Stimulated activated CD8-positive, alpha-beta memory T cell treated with anti-CD3 and anti-CD28 coated beads, Interleukin-4, amount 100 ng/mL, for 48 hours (primary cell): ENCODE measurements at regions not wholly inside any gene's neighbourhood (a gene's known extent, or its start where the extent isn't known, plus 50 kb on each side); places are given as distances from the start of the nearest gene placed in this dataset.
A peak's percentile ranks its signal among the peaks of the same experiment; 100 is the strongest.

Experiments used
- DNase-seq: peaks from one replicate; pipeline ENCODE4 v3.0.0-alpha.2; 2020

DNA sequence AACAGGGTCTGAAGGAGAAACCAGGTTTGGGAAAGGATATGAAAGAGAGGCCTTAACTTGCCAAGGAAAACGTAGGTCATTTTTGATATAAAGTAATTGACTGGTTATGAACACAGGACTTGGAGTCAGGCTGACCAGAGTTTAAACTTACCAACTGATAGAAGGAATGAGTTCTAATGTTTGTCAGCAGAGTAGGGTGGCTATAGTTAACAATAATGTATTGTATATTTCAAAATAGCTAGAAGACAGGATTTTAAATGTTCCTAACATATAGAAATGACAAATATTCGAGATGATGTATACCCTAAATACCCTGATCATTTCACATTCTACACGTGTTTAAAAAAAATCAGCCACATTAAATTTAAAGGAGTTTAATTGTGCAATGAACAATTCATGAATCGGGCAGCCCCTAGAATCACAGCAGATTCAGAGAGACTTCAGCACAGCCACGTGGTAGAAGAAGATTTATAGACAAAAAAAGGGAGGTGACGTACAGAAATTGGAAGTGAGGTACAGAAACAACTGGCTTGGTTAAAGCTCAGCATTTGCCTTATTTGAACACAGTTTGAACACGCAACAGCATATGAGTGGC is 52.5 kb upstream of the PLEKHG7 start:
- no peak for DNase-seq

DNA sequence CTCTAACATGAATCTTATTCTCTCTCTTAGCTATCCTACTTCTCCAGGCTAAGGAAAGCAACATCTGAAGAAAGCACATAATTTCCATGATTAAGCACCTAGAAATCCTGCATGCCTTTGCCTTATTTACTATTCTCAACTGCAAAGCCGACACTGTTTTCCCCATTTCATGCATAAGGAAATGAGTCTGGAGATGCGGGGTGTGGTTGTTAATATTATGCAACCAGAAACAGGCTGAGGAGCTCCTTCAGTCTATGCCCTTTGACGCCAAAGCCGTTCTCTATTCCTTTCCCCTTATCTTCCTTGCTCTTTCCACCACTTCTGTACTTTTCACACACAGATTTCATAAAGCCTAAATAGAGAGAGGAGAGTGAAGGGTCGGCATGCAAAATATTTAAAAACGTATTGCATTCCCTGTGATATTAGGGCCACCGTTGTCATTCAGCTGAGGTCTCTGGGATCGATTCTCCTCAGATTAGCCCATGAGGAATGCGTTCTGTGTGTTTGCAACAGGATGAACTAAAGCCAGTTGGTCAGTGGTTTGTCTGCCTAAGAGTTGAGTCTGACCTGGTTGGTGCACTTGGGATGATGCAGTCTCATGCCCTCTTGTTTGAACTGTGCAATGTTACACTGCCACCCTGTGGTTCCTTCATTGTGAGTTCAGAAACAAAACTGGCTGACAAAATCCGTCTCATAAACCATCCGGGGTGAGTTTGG is 53.1 kb upstream of the PLEKHG7 start:
- peak; percentile 59 for DNase-seq

- no peak for DNase-seq
These were observed 54.4 kb upstream of the PLEKHG7 start for GRCh38 chr12:92648242-92649031.

- DNase-seq: no peak
These were observed 61.5 kb upstream of the PLEKHG7 start for GRCh38 chr12:92641291-92641690.

DNA sequence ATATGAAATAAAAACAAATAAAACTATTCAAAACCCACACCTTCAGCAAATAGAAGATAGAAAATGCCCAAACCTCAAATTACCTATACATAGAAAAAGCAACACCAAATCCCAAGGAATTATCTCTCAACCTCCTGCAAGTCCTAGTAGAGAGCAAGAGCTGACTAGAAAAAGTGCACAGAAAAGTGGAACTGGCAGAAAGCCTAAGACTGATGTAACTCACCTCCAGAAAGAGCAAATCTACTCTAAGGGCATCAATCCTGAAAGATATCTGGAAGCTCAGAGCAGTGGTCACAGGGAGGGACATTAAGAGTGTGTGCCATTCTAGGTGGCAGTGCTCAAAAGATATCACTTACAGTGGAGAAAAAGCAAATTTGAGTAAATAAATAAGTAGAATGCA is 62.1 kb upstream of the PLEKHG7 start:
- no peak for DNase-seq

GRCh38 chr12:92639017-92639416 is 63.8 kb upstream of the PLEKHG7 start:
- DNase-seq: no peak

- no peak for DNase-seq
These were observed 68.1 kb upstream of the PLEKHG7 start for GRCh38 chr12:92634730-92635129.

- no peak for DNase-seq
These were observed 68.6 kb upstream of the PLEKHG7 start for GRCh38 chr12:92634202-92634601.

DNA sequence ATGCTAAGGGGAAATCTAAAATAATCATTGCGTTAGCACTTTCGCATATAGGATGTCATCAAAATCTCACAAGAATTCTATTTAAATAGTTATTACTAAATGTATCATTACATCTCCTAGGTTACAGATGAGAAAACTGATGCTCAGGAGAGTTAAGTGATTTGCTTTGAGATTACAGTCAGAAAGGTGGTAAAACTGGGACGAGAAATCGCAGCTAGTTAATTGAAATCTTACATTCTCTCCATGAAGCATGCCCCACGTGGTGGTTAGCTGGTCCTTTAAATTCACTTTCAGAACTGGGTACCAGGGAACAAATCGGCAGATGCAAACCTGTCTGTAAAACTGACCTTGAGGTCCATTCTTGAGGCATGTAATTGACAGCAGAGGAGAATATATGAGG is 71.8 kb upstream of the PLEKHG7 start:
- DNase-seq: no peak

- no peak for DNase-seq
These were observed 73.3 kb upstream of the PLEKHG7 start for GRCh38 chr12:92629349-92630065.

GRCh38 chr12:92628476-92628875 is 74.3 kb upstream of the PLEKHG7 start:
- DNase-seq: no peak

- no peak for DNase-seq
These were observed 75.3 kb upstream of the PLEKHG7 start for GRCh38 chr12:92627511-92627910.

GRCh38 chr12:92625639-92626310 is 77.0 kb upstream of the PLEKHG7 start:
- no peak for DNase-seq

GRCh38 chr12:92624236-92624635 is 78.6 kb upstream of the PLEKHG7 start:
- no peak for DNase-seq

DNA sequence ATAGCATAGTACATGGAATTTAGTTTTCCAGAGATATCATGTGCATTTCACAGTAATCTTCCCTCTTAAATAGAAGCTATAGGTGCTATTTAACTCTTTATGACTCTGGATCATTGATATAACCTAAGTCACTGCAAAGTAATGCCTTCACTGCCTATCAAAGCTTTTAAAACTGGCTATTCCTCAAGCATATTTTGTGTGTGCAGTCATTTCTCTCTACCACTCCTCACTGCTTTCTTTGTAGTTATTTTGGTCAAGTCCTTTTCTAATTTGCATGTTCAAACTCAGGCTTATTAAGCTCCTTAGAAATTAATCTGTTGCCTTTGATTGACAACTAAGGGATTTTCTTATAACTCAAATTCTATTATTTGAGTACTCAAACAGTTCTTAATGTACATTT is 79.4 kb upstream of the PLEKHG7 start:
- no peak for DNase-seq

DNA sequence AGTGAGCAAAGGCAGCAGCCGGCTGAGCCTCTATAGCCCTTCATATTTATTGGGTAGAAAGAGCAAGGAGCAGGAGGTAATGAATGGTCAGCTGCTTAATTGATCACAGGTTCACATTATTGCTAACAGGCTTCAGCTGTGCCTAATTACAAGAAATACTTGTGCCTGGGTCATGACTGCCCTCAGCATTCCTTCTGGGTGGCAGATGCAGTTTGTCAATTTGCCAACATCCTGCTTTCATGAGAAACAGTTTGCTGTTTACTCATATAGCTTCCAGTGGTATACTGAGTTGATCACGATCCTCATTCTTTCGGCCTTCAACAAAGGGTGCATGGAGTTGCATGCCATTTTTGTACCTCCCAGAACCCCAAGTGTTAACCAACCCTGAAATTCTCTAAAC is 81.0 kb upstream of the PLEKHG7 start:
- DNase-seq: no peak

DNA sequence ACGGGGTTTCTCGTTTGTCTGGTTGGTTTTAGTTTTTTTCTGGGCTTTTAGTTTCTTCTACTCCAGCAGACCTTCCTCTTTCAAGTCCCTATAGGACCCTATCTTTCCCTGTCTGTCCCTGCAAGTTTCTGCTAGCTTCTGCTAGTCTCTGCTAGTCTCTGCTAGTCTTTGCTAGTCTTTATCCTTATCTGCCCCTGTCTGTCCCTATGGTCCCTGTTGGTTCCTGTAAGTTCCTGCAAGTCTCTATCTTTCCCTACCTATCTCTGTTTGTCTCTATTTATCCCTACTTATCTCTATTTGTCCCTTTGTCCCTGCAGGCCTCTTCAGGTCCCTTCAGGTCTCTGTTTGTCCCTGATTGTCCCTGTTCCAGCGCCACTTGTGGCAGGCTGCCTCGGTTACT is 81.5 kb upstream of the PLEKHG7 start:
- no peak for DNase-seq

GRCh38 chr12:92619730-92620684 is 82.8 kb upstream of the PLEKHG7 start:
- DNase-seq: no peak

- DNase-seq: no peak
These were observed 83.8 kb upstream of the PLEKHG7 start for GRCh38 chr12:92619026-92619425.

GRCh38 chr12:92615703-92616102 is 87.1 kb upstream of the PLEKHG7 start:
- DNase-seq: no peak

DNA sequence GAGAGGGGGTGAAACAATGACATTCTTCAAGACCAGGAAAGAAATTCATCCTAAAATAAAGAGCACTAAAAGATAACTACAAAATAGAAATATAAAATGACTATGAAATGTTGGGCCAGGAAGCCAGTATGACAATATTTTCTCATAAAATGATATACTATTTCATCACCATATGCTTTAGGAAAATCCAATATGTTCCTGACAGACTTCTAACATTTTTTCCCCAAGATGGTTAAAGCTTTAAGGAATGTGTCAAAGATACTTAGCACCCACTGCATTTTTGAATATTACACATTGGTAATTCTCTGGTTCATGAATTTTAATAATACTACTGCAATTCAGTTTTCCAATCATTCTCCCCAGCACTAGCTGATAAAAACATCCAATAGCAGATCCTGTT is 87.7 kb upstream of the PLEKHG7 start:
- no peak for DNase-seq

- DNase-seq: no peak
These were observed 88.3 kb upstream of the PLEKHG7 start for GRCh38 chr12:92614502-92614901.
